ENCODE measurements at regions not wholly inside any gene's neighbourhood (a gene's known extent, or its start where the extent isn't known, plus 50 kb on each side); places are given as distances from the start of the nearest gene placed in this dataset.

DNA sequence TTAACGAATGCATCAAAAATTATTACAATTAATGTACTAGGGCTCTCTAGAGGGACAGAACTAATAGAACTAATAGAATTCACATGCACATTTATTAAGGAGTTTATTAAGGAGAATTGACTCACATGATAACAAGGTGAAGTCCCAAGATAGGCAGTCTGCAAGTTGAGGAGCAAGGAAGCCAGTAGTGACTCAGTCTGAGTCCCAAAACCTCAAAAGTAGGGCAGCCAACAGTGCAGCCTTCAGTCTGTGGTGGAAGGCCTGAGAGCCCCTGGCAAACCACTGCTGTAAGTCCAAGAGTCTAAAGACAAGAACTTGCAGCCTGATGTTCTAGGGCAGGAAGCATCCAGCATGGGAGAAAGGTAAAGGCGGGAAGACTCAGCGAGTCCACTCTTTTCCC, 633.8 kb downstream of the SEMA5A start:
- Histone ChIP-seq H3K79me2 (no peaks in the 10 kb centered on the region), H3K4me2 (no peak overlapping the region), H3K4me1 (ENCODE audit: insufficient read depth) (no peaks in the 10 kb centered on the region), H4K20me1 (ENCODE audit: insufficient read depth, poor library complexity, severe bottlenecking) (no peaks in the 10 kb centered on the region), H3K36me3 (replicated peaks; ENCODE audit: insufficient read depth, low read depth) (no peaks in the 10 kb centered on the region), H2AFZ (no peak overlapping the region), H3K9me2 (replicated peaks; ENCODE audit: insufficient read depth) (no peaks in the 10 kb centered on the region), H3K27ac (no peak overlapping the region), H3K9me3 (ENCODE audit: low read depth) (no peaks in the 10 kb centered on the region), H3K4me3 (no peak overlapping the region), H3K27me3 (no peaks in the 10 kb centered on the region)
- 89% methylated on average over 3 of the region's 3 CpGs for WGBS (ENCODE audit: low lambda C conversion rate, missing lambda C conversion rate)
- TF ChIP-seq EZH2phosphoT487 (IDR thresholded peaks at IDR 0.05; ENCODE audit: low read depth, severe bottlenecking, unreplicated experiment) (no peak), EZH2 (IDR thresholded peaks at IDR 0.05; ENCODE audit: borderline replicate concordance) (no peak)
- TF ChIP-seq, protein P1, sequence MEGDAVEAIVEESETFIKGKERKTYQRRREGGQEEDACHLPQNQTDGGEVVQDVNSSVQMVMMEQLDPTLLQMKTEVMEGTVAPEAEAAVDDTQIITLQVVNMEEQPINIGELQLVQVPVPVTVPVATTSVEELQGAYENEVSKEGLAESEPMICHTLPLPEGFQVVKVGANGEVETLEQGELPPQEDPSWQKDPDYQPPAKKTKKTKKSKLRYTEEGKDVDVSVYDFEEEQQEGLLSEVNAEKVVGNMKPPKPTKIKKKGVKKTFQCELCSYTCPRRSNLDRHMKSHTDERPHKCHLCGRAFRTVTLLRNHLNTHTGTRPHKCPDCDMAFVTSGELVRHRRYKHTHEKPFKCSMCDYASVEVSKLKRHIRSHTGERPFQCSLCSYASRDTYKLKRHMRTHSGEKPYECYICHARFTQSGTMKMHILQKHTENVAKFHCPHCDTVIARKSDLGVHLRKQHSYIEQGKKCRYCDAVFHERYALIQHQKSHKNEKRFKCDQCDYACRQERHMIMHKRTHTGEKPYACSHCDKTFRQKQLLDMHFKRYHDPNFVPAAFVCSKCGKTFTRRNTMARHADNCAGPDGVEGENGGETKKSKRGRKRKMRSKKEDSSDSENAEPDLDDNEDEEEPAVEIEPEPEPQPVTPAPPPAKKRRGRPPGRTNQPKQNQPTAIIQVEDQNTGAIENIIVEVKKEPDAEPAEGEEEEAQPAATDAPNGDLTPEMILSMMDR (IDR thresholded peaks at IDR 0.05; ENCODE audit: poor library complexity) = no peak
- DNase-seq (ENCODE audit: low spot score) = no peak

DNA sequence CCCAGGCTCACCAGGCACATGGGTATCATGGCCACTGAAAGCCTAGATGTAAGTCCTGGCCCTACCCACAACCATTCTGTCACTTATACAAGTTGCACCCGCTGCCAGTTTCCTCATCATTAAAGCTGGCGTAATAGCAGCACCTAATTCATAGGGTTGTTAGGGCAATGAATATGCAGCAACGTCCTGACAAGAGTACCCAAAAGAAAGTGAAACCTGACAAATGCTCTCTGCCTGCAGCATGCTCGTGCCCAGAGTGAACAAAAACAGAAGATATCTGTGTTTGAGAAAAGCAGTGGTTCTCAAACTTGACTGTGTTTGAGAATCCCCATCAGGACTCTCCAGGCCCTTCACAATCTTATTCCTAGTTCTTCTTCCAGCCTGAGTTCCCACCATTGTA, 632.4 kb downstream of the SEMA5A start:
- no peak overlapping the region for H3K27ac ChIP-seq
- 81% methylated on average over 4 of the region's 4 CpGs for WGBS (ENCODE audit: low lambda C conversion rate, missing lambda C conversion rate)
- H2AFZ ChIP-seq = no peak overlapping the region
- no peaks in the 10 kb centered on the region for H3K4me1 ChIP-seq (ENCODE audit: insufficient read depth)
- no peaks in the 10 kb centered on the region for H3K79me2 ChIP-seq
- H3K9me3 ChIP-seq (ENCODE audit: low read depth) = no peaks in the 10 kb centered on the region
- H4K20me1 ChIP-seq (ENCODE audit: insufficient read depth, poor library complexity, severe bottlenecking) = no peaks in the 10 kb centered on the region
- H3K4me2 ChIP-seq = no peak overlapping the region
- H3K36me3 ChIP-seq (replicated peaks; ENCODE audit: insufficient read depth, low read depth) = no peaks in the 10 kb centered on the region
- TF ChIP-seq EZH2phosphoT487 (IDR thresholded peaks at IDR 0.05; ENCODE audit: low read depth, severe bottlenecking, unreplicated experiment) = no peak
- TF ChIP-seq, protein P1 (IDR thresholded peaks at IDR 0.05; ENCODE audit: poor library complexity) = no peak
- H3K27me3 ChIP-seq = no peaks in the 10 kb centered on the region
- H3K9me2 ChIP-seq (replicated peaks; ENCODE audit: insufficient read depth) = no peaks in the 10 kb centered on the region
- no peak overlapping the region for H3K4me3 ChIP-seq
- DNase-seq (ENCODE audit: low spot score) = no peak

DNA sequence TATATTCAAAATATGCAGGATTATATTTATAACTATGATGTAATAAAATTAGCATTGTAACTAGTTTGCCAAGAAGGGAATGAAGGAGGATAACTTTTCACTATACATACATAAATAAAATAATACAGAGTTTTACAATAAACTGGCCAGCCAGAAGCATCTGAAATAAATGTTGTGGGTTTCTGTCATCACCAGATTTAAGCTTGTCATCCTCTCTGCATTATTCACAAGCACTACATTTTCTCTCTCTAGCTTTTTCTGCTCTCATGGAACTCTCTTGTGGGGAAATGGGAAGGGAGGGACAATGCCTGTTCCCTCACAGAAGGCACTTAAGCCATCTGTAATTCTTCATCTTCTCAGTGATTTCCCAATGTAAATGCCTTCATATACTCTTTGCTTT, 626.8 kb downstream of the SEMA5A start:
- Histone ChIP-seq H3K9me2 (replicated peaks; ENCODE audit: insufficient read depth) (no peaks in the 10 kb centered on the region), H3K27me3 (no peaks in the 10 kb centered on the region), H3K9me3 (ENCODE audit: low read depth) (no peaks in the 10 kb centered on the region), H2AFZ (no peak overlapping the region), H3K79me2 (no peaks in the 10 kb centered on the region), H4K20me1 (ENCODE audit: insufficient read depth, poor library complexity, severe bottlenecking) (no peaks in the 10 kb centered on the region), H3K4me2 (no peak overlapping the region), H3K4me1 (ENCODE audit: insufficient read depth) (no peaks in the 10 kb centered on the region), H3K36me3 (replicated peaks; ENCODE audit: insufficient read depth, low read depth) (no peaks in the 10 kb centered on the region), H3K27ac (no peak overlapping the region), H3K4me3 (no peak overlapping the region)
- TF ChIP-seq EZH2phosphoT487 (IDR thresholded peaks at IDR 0.05; ENCODE audit: low read depth, severe bottlenecking, unreplicated experiment) (no peak), EZH2 (IDR thresholded peaks at IDR 0.05; ENCODE audit: borderline replicate concordance) (no peak)
- TF ChIP-seq, protein P1 (IDR thresholded peaks at IDR 0.05; ENCODE audit: poor library complexity) = no peak
- no peak for DNase-seq (ENCODE audit: low spot score)

DNA sequence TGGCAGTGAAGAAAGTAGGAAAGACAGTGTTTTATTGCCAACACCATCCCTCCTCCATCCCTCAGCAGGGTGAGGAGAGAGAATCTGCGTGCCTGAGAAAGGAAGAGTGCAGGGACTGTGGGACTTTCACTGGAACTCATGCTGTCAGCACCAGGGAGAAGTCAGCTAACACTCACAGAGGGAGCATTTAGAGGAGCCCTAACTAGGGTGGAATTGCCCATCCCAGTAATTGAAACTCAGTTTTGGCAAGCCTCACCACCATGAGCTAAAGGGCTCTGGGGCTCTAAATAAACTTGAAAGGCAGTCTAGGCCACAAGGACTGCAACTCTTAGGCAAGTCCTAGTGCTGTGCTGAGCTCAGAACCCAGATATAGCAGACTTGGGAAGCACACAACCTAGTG, 622.3 kb downstream of the SEMA5A start:
- Histone ChIP-seq H3K4me2 (no peak overlapping the region), H3K27ac (no peak overlapping the region), H3K9me2 (replicated peaks; ENCODE audit: insufficient read depth) (no peaks in the 10 kb centered on the region), H3K36me3 (replicated peaks; ENCODE audit: insufficient read depth, low read depth) (no peaks in the 10 kb centered on the region), H3K27me3 (no peaks in the 10 kb centered on the region), H3K4me1 (ENCODE audit: insufficient read depth) (no peaks in the 10 kb centered on the region), H2AFZ (no peak overlapping the region), H3K4me3 (no peak overlapping the region), H3K79me2 (no peaks in the 10 kb centered on the region), H3K9me3 (ENCODE audit: low read depth) (no peaks in the 10 kb centered on the region), H4K20me1 (ENCODE audit: insufficient read depth, poor library complexity, severe bottlenecking) (no peaks in the 10 kb centered on the region)
- TF ChIP-seq EZH2 (IDR thresholded peaks at IDR 0.05; ENCODE audit: borderline replicate concordance) (no peak), EZH2phosphoT487 (IDR thresholded peaks at IDR 0.05; ENCODE audit: low read depth, severe bottlenecking, unreplicated experiment) (no peak)
- TF ChIP-seq, protein P1 (IDR thresholded peaks at IDR 0.05; ENCODE audit: poor library complexity) = no peak
- WGBS (ENCODE audit: low lambda C conversion rate, missing lambda C conversion rate) = 86% methylated on average over 1 of the region's 1 CpG
- DNase-seq (ENCODE audit: low spot score) = no peak
